ENCODE measurements at regions not wholly inside any gene's neighbourhood (a gene's known extent, or its start where the extent isn't known, plus 50 kb on each side); places are given as distances from the start of the nearest gene placed in this dataset.

GRCh38 chr10:106442223-106442622 lies 722.3 kb downstream of the SORCS1 start:
- H3K4me1 ChIP-seq: no peaks in the 10 kb centered on the region
- no peak overlapping the region for H3K27ac ChIP-seq
- no peak overlapping the region for H3K4me3 ChIP-seq
- H3K27me3 ChIP-seq: no peaks in the 10 kb centered on the region
- H3K36me3 ChIP-seq: no peaks in the 10 kb centered on the region
- DNase-seq (ENCODE audit: low spot score in 2 of 2): no peak
- peaks cover 3% of the 10 kb centered on the region for H3K9me3 ChIP-seq
- TF ChIP-seq POLR2AphosphoS5 (IDR thresholded peaks at IDR 0.05) (no peak), POLR2A (IDR thresholded peaks at IDR 0.05) (no peak), EP300 (IDR thresholded peaks at IDR 0.05) (no peak), CTCF (IDR thresholded peaks at IDR 0.05) (no peak)
- 51% methylated on average over 2 of the region's 2 CpGs for WGBS

- Histone ChIP-seq H3K9me3 (peaks cover under 1% of the 10 kb centered on the region), H3K36me3 (no peaks in the 10 kb centered on the region), H3K27me3 (no peaks in the 10 kb centered on the region), H3K4me3 (no peak overlapping the region), H3K4me1 (no peaks in the 10 kb centered on the region), H3K27ac (no peak overlapping the region)
- DNase-seq (ENCODE audit: low spot score in 2 of 2): no peak
- 79% methylated on average over 4 of the region's 4 CpGs for WGBS
- TF ChIP-seq POLR2AphosphoS5 (IDR thresholded peaks at IDR 0.05): no peak
- TF ChIP-seq POLR2A (IDR thresholded peaks at IDR 0.05): no peak
- no peak for TF ChIP-seq CTCF (IDR thresholded peaks at IDR 0.05)
- TF ChIP-seq EP300 (IDR thresholded peaks at IDR 0.05): no peak
Measured at GRCh38 chr10:106440767-106441166, 723.7 kb downstream of the SORCS1 start.

GRCh38 chr10:106440355-106440754 lies 724.2 kb downstream of the SORCS1 start:
- no peaks in the 10 kb centered on the region for H3K36me3 ChIP-seq
- no peak overlapping the region for H3K27ac ChIP-seq
- no peak for DNase-seq (ENCODE audit: low spot score in 2 of 2)
- peaks cover 2% of the 10 kb centered on the region for H3K9me3 ChIP-seq
- 71% methylated on average over 2 of the region's 2 CpGs for WGBS
- no peaks in the 10 kb centered on the region for H3K27me3 ChIP-seq
- H3K4me3 ChIP-seq: no peak overlapping the region
- TF ChIP-seq CTCF (IDR thresholded peaks at IDR 0.05) (no peak), EP300 (IDR thresholded peaks at IDR 0.05) (no peak), POLR2A (IDR thresholded peaks at IDR 0.05) (no peak), POLR2AphosphoS5 (IDR thresholded peaks at IDR 0.05) (no peak)
- no peaks in the 10 kb centered on the region for H3K4me1 ChIP-seq

- no peak for TF ChIP-seq EP300 (IDR thresholded peaks at IDR 0.05)
- TF ChIP-seq CTCF (IDR thresholded peaks at IDR 0.05): no peak
- TF ChIP-seq POLR2AphosphoS5 (IDR thresholded peaks at IDR 0.05): no peak
- no peak for TF ChIP-seq POLR2A (IDR thresholded peaks at IDR 0.05)
- DNase-seq (ENCODE audit: low spot score in 2 of 2): no peak
- Histone ChIP-seq H3K27me3 (no peaks in the 10 kb centered on the region), H3K4me3 (no peak overlapping the region), H3K36me3 (no peaks in the 10 kb centered on the region), H3K27ac (no peak overlapping the region), H3K9me3 (peaks cover 5% of the 10 kb centered on the region), H3K4me1 (no peaks in the 10 kb centered on the region)
- WGBS: 54% methylated on average over 3 of the region's 3 CpGs
Measured at GRCh38 chr10:106439366-106439765, 725.1 kb downstream of the SORCS1 start.

- WGBS: 31% methylated on average over 1 of the region's 1 CpG
- no peaks in the 10 kb centered on the region for H3K36me3 ChIP-seq
- H3K4me3 ChIP-seq: no peak overlapping the region
- no peaks in the 10 kb centered on the region for H3K4me1 ChIP-seq
- H3K27ac ChIP-seq: no peak overlapping the region
- H3K9me3 ChIP-seq: peaks cover 5% of the 10 kb centered on the region
- no peak for DNase-seq (ENCODE audit: low spot score in 2 of 2)
- no peak for TF ChIP-seq POLR2A (IDR thresholded peaks at IDR 0.05)
- no peaks in the 10 kb centered on the region for H3K27me3 ChIP-seq
Measured at GRCh38 chr10:106438386-106438785, 726.1 kb downstream of the SORCS1 start.

- H3K4me3 ChIP-seq: no peak overlapping the region
- WGBS: 46% methylated on average over 3 of the region's 3 CpGs
- TF ChIP-seq POLR2A (IDR thresholded peaks at IDR 0.05): no peak
- TF ChIP-seq CTCF (IDR thresholded peaks at IDR 0.05): no peak
- no peak for TF ChIP-seq EP300 (IDR thresholded peaks at IDR 0.05)
- TF ChIP-seq POLR2AphosphoS5 (IDR thresholded peaks at IDR 0.05): no peak
- no peak for DNase-seq (ENCODE audit: low spot score in 2 of 2)
- no peaks in the 10 kb centered on the region for H3K36me3 ChIP-seq
- no peaks in the 10 kb centered on the region for H3K4me1 ChIP-seq
- no peaks in the 10 kb centered on the region for H3K27me3 ChIP-seq
- no peak overlapping the region for H3K27ac ChIP-seq
- H3K9me3 ChIP-seq: peaks cover 5% of the 10 kb centered on the region
Measured at GRCh38 chr10:106436123-106436715, 728.3 kb downstream of the SORCS1 start.

All from suprapubic skin (tissue), 4 donors.